Upper lobe of left lung (tissue), 6 donors: ENCODE measurements at regions not wholly inside any gene's neighbourhood (a gene's known extent, or its start where the extent isn't known, plus 50 kb on each side); places are given as distances from the start of the nearest gene placed in this dataset.

ENCODE experiments used
- ATAC-seq, 2 donors: fragments of 200-7000 bp; cut with Tn5 transposase; one replicate each; pipeline ENCODE4 v1.9.1; 2022; ENCODE audit warnings: mild to moderate bottlenecking in 2 of 2, moderate library complexity in 2 of 2; ENCODE audit not compliant: low FRiP score in 2 of 2
- DNase-seq, 2 donors: peaks; one replicate each; pipeline ENCODE4 v3.0.0-alpha.2; 2019 to 2020
- H3K27ac ChIP-seq, 4 donors: fragments of 200-600 bp; sonication (generic); one replicate each; pipeline ENCODE4 v1.5.1; 2016 to 2019
- H3K27me3 ChIP-seq, 4 donors: fragments of 200-600 bp; sonication (generic); one replicate each; pipeline ENCODE4 v1.5.1; 2017 to 2019
- H3K36me3 ChIP-seq, 4 donors: fragments of 200-600 bp; sonication (generic); one replicate each; pipeline ENCODE4 v1.5.1; 2016 to 2019
- H3K4me1 ChIP-seq, 4 donors: fragments of 200-600 bp; sonication (generic); one replicate each; pipeline ENCODE4 v1.5.1; 2018 to 2019
- H3K4me3 ChIP-seq, 4 donors: fragments of 200-600 bp; sonication (generic); one replicate each; pipeline ENCODE4 v1.5.1; 2017 to 2019; ENCODE audit warnings: mild to moderate bottlenecking in 2 of 4, moderate library complexity in 1 of 4
- H3K9me3 ChIP-seq, 4 donors: fragments of 200-600 bp; sonication (generic); one replicate each; pipeline ENCODE4 v1.5.1; 2018 to 2019
- CTCF ChIP-seq, 6 experiments: fragments of 450-650 bp in 4 of 6; fragments of 200-600 bp in 2 of 6; sonication (generic) in 2 of 6; IDR thresholded peaks; one replicate each; pipeline ENCODE4 v1.5.1; 2016 to 2019; ENCODE audit warnings: antibody characterized with exemption in 6 of 6
- EP300 ChIP-seq, 4 donors: sonication (generic); formaldehyde crosslinking; IDR thresholded peaks; one replicate each; pipeline ENCODE4 v1.5.1; 2017; ENCODE audit warnings: antibody characterized with exemption in 4 of 4, control low read depth in 2 of 4
- POLR2A ChIP-seq, 4 donors: fragments of 450-650 bp; IDR thresholded peaks; one replicate each; pipeline ENCODE4 v1.5.1; 2016 to 2017; ENCODE audit warnings: antibody characterized with exemption in 4 of 4, mild to moderate bottlenecking in 2 of 4
- POLR2AphosphoS5 ChIP-seq, 2 donors: sonication (generic); formaldehyde crosslinking; IDR thresholded peaks; one replicate each; pipeline ENCODE4 v1.5.1; 2017; ENCODE audit warnings: antibody characterized with exemption in 2 of 2
- WGBS, 2 donors: methylation state at CpG; one replicate each; pipeline ENCODE4 v1.1.5; 2017 to 2018; 5-methylcytosine and 5-hydroxymethylcytosine counted together
- donor health status: DM: no; HTN: no; CAD: no; lungs with moderate emphysema.
- donor health status: DM: no; HTN: yes; CAD: no; lungs with severe emphysema.

- peaks cover 0 to 4% (median 0%) of the 10 kb centered on the region in 4 donors for H3K4me1 ChIP-seq
- DNase-seq (no peak), ATAC-seq (no peak)
- TF ChIP-seq EP300 (IDR thresholded peaks at IDR 0.05) (no peak), CTCF (IDR thresholded peaks at IDR 0.05) (no peak), POLR2A (IDR thresholded peaks at IDR 0.05) (no peak), POLR2AphosphoS5 (IDR thresholded peaks at IDR 0.05) (no peak)
- H3K27ac ChIP-seq = no peak overlapping the region
- H3K4me3 ChIP-seq = no peak overlapping the region
- WGBS, 2 donors = 79 to 82% methylated on average over 5 of the region's 5 CpGs
- no peaks in the 10 kb centered on the region for H3K9me3 ChIP-seq
- H3K27me3 ChIP-seq = no peaks in the 10 kb centered on the region
- H3K36me3 ChIP-seq = no peaks in the 10 kb centered on the region
These were observed 211.1 kb upstream of the TLE4 start for GRCh38 chr9:79360387-79361347.

GRCh38 chr9:79362100-79363081 is 209.4 kb upstream of the TLE4 start:
- Histone ChIP-seq H3K9me3 (no peaks in the 10 kb centered on the region), H3K27ac (no peak overlapping the region), H3K4me1 (peaks cover 0 to 4% (median 0%) of the 10 kb centered on the region in 4 donors), H3K36me3 (no peaks in the 10 kb centered on the region), H3K27me3 (no peaks in the 10 kb centered on the region), H3K4me3 (no peak overlapping the region)
- TF ChIP-seq POLR2AphosphoS5 (IDR thresholded peaks at IDR 0.05) = no peak
- TF ChIP-seq POLR2A (IDR thresholded peaks at IDR 0.05) = no peak
- no peak for TF ChIP-seq EP300 (IDR thresholded peaks at IDR 0.05)
- TF ChIP-seq CTCF (IDR thresholded peaks at IDR 0.05) = no peak
- 61 to 70% methylated on average over 9 of the region's 9 CpGs for WGBS, 2 donors
- ATAC-seq (no peak), DNase-seq (no peak)

- no peak for DNase-seq
- no peak for ATAC-seq
- WGBS, 2 donors = 91 to 95% methylated on average over 6 of the region's 6 CpGs
- Histone ChIP-seq H3K36me3 (no peaks in the 10 kb centered on the region), H3K4me3 (no peak overlapping the region), H3K27ac (no peak overlapping the region), H3K27me3 (no peaks in the 10 kb centered on the region), H3K4me1 (no peaks in the 10 kb centered on the region), H3K9me3 (no peaks in the 10 kb centered on the region)
- no peak for TF ChIP-seq EP300 (IDR thresholded peaks at IDR 0.05)
These were observed 202.1 kb upstream of the TLE4 start for GRCh38 chr9:79369676-79370075.

- H3K27me3 ChIP-seq = no peaks in the 10 kb centered on the region
- H3K36me3 ChIP-seq = no peaks in the 10 kb centered on the region
- H3K27ac ChIP-seq = no peak overlapping the region
- no peak for TF ChIP-seq EP300 (IDR thresholded peaks at IDR 0.05)
- no peak for TF ChIP-seq CTCF (IDR thresholded peaks at IDR 0.05)
- no peak for TF ChIP-seq POLR2AphosphoS5 (IDR thresholded peaks at IDR 0.05)
- no peak for TF ChIP-seq POLR2A (IDR thresholded peaks at IDR 0.05)
- 64 to 77% methylated on average over 2 of the region's 2 CpGs for WGBS, 2 donors
- no peaks in the 10 kb centered on the region for H3K9me3 ChIP-seq
- no peak for DNase-seq
- ATAC-seq = no peak
- H3K4me3 ChIP-seq = no peak overlapping the region
- H3K4me1 ChIP-seq = no peaks in the 10 kb centered on the region
These were observed 200.5 kb upstream of the TLE4 start for GRCh38 chr9:79371301-79371700.

GRCh38 chr9:79371948-79372555 is 199.7 kb upstream of the TLE4 start:
- Histone ChIP-seq H3K4me1 (no peaks in the 10 kb centered on the region), H3K9me3 (no peaks in the 10 kb centered on the region), H3K27me3 (no peaks in the 10 kb centered on the region), H3K36me3 (no peaks in the 10 kb centered on the region), H3K4me3 (no peak overlapping the region), H3K27ac (no peak overlapping the region)
- TF ChIP-seq CTCF (IDR thresholded peaks at IDR 0.05) (no peak), EP300 (IDR thresholded peaks at IDR 0.05) (no peak), POLR2AphosphoS5 (IDR thresholded peaks at IDR 0.05) (no peak), POLR2A (IDR thresholded peaks at IDR 0.05) (no peak)
- ATAC-seq (no peak), DNase-seq (no peak)
- WGBS, 2 donors = 95 to 96% methylated on average over 1 of the region's 1 CpG
